ENCODE measurements at regions not wholly inside any gene's neighbourhood (a gene's known extent, or its start where the extent isn't known, plus 50 kb on each side); places are given as distances from the start of the nearest gene placed in this dataset.
"Not testable (repeated sequence)": the region's sequence is repeated elsewhere in the genome, so short reads cannot be mapped to it uniquely, and the experiment has no call there.

- not testable (repeated sequence) for ATAC-seq
Measured at GRCh38 chr2:234553223-234553622, 56.3 kb upstream of the ARL4C start.

- peak; percentile 76 for ATAC-seq
Measured at GRCh38 chr2:234550511-234551107, 53.7 kb upstream of the ARL4C start.

GRCh38 chr2:234550056-234550455 lies 53.2 kb upstream of the ARL4C start:
- ATAC-seq, result no peak

GRCh38 chr2:234548695-234549420 lies 52.0 kb upstream of the ARL4C start:
- no peak for ATAC-seq

- ATAC-seq, result no peak
Measured at GRCh38 chr2:234546770-234547169, 49.9 kb upstream of the ARL4C start.
